ENCODE measurements at regions not wholly inside any gene's neighbourhood (a gene's known extent, or its start where the extent isn't known, plus 50 kb on each side); places are given as distances from the start of the nearest gene placed in this dataset.

- TF ChIP-seq CTCF (IDR thresholded peaks at IDR 0.05) (no peak), POLR2A (IDR thresholded peaks at IDR 0.05) (no peak)
Observed at GRCh38 chr11:15483205-15483604, 368.5 kb downstream of the INSC start.
